Fibroblast of lung (primary cell): ENCODE measurements at regions not wholly inside any gene's neighbourhood (a gene's known extent, or its start where the extent isn't known, plus 50 kb on each side); places are given as distances from the start of the nearest gene placed in this dataset.
"Not testable (repeated sequence)": the region's sequence is repeated elsewhere in the genome, so short reads cannot be mapped to it uniquely, and the experiment has no call there.

Experiments
- DNase-seq, 2 donors: peaks; one replicate each; pipeline versions ENCODE4 v3.0.0 to v3.0.0-alpha.2; 2010; ENCODE audit warnings: low read depth in 2 of 2
- H2AFZ ChIP-seq: 2 replicates; pipeline ENCODE4 v1.5.1; 2012; ENCODE audit warnings: low read length, control low read depth, inconsistent platforms
- H3K27ac ChIP-seq: 2 replicates; pipeline ENCODE4 v1.5.1; 2011; ENCODE audit warnings: low read length, control low read depth; ENCODE audit not compliant: insufficient read depth
- H3K27me3 ChIP-seq: 2 replicates; pipeline ENCODE4 v1.5.1; 2011; ENCODE audit warnings: mild to moderate bottlenecking, low read length; ENCODE audit not compliant: control insufficient read depth, insufficient read depth
- H3K36me3 ChIP-seq: 2 replicates; pipeline ENCODE4 v1.5.1; 2011; ENCODE audit warnings: low read length; ENCODE audit not compliant: control insufficient read depth, insufficient read depth
- H3K4me1 ChIP-seq: 2 replicates; pipeline ENCODE4 v1.5.1; 2011; ENCODE audit warnings: low read length; ENCODE audit not compliant: control insufficient read depth, insufficient read depth; ENCODE audit errors: extremely low read depth
- H3K4me2 ChIP-seq: 2 replicates; pipeline ENCODE4 v1.5.1; 2011; ENCODE audit warnings: low read length, control low read depth; ENCODE audit not compliant: insufficient read depth; ENCODE audit errors: extremely low read depth
- H3K4me3 ChIP-seq, 4 experiments: fragments of 200-600 bp in 1 of 4; sonication (generic) in 1 of 4; replicated peaks in 1 of 4; 2 replicates each; pipeline ENCODE4 v1.5.1; 2011 to 2016; ENCODE audit warnings: low read length in 4 of 4, low read depth in 3 of 4, mild to moderate bottlenecking in 3 of 4, control low read depth in 2 of 4, inconsistent platforms in 1 of 4, mixed read lengths in 1 of 4; ENCODE audit not compliant: insufficient read depth in 1 of 4; ENCODE audit errors: control extremely low read depth in 1 of 4
- H3K79me2 ChIP-seq: 2 replicates; pipeline ENCODE4 v1.5.1; 2012; ENCODE audit warnings: mild to moderate bottlenecking, low read length, inconsistent platforms; ENCODE audit not compliant: control insufficient read depth, insufficient read depth
- H3K9ac ChIP-seq: 2 replicates; pipeline ENCODE4 v1.5.1; 2011; ENCODE audit warnings: mild to moderate bottlenecking, low read length, control low read depth; ENCODE audit not compliant: insufficient read depth
- H3K9me3 ChIP-seq: 2 replicates; pipeline ENCODE4 v1.5.1; 2012; ENCODE audit warnings: low read depth, low read length; ENCODE audit not compliant: control insufficient read depth, insufficient read depth
- H4K20me1 ChIP-seq: 2 replicates; pipeline ENCODE4 v1.5.1; 2011; ENCODE audit warnings: low read length; ENCODE audit not compliant: control insufficient read depth, insufficient read depth; ENCODE audit errors: extremely low read depth
- EZH2 ChIP-seq: IDR thresholded peaks from 2 replicates; pipeline ENCODE4 v1.5.1; 2012; ENCODE audit warnings: low read length, control low read depth, mild to moderate bottlenecking; ENCODE audit errors: missing control alignments
- TF ChIP-seq, protein P1 (sequence below), 2 donors: IDR thresholded peaks in 1 of 2; conservative IDR thresholded peaks in 1 of 2; 1 replicate in 1 of 2; 2 replicates in 1 of 2; pipeline ENCODE4 v1.5.1; 2011 to 2012; ENCODE audit warnings: low read length in 2 of 2, control low read depth in 1 of 2, inconsistent platforms in 1 of 2, low read depth in 1 of 2, mild to moderate bottlenecking in 1 of 2

DNA sequence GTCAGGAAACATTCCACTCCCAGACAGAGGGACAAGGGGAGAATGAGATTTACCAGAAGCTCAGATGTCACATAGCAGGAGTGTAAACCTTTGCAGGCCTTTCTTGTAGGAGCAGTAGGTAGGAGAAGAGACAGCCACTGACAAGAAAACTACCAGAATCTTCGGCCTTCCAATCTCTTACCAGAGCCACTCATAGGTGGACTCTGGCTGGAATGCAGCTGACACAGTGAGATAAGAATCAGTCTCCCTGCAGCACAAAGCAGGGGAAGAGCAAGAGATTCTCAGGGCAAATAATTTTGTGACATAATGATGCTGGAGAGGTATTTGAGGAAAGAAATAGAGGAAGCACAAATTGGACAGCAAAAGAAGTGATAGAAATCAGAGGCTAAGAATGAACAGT is 1534.5 kb downstream of the DPP10 start:
- H3K27me3 ChIP-seq, result no peaks in the 10 kb centered on the region
- no peak for TF ChIP-seq EZH2
- TF ChIP-seq, protein P1, sequence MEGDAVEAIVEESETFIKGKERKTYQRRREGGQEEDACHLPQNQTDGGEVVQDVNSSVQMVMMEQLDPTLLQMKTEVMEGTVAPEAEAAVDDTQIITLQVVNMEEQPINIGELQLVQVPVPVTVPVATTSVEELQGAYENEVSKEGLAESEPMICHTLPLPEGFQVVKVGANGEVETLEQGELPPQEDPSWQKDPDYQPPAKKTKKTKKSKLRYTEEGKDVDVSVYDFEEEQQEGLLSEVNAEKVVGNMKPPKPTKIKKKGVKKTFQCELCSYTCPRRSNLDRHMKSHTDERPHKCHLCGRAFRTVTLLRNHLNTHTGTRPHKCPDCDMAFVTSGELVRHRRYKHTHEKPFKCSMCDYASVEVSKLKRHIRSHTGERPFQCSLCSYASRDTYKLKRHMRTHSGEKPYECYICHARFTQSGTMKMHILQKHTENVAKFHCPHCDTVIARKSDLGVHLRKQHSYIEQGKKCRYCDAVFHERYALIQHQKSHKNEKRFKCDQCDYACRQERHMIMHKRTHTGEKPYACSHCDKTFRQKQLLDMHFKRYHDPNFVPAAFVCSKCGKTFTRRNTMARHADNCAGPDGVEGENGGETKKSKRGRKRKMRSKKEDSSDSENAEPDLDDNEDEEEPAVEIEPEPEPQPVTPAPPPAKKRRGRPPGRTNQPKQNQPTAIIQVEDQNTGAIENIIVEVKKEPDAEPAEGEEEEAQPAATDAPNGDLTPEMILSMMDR (conservative IDR thresholded peaks at IDR 0.05 in 1 of 2, IDR thresholded peaks at IDR 0.05 in 1 of 2; ENCODE audit: low read depth in 1 of 2, low read length in 2 of 2), result no peak
- H3K4me3 ChIP-seq, result no peak overlapping the region
- no peak for DNase-seq
- H3K36me3 ChIP-seq, result no peaks in the 10 kb centered on the region
- no peaks in the 10 kb centered on the region for H3K4me1 ChIP-seq
- H3K79me2 ChIP-seq, result no peaks in the 10 kb centered on the region
- H3K4me2 ChIP-seq, result no peak overlapping the region
- no peak overlapping the region for H3K9ac ChIP-seq
- no peaks in the 10 kb centered on the region for H3K9me3 ChIP-seq
- no peak overlapping the region for H3K27ac ChIP-seq
- H2AFZ ChIP-seq, result no peak overlapping the region
- no peaks in the 10 kb centered on the region for H4K20me1 ChIP-seq

DNA sequence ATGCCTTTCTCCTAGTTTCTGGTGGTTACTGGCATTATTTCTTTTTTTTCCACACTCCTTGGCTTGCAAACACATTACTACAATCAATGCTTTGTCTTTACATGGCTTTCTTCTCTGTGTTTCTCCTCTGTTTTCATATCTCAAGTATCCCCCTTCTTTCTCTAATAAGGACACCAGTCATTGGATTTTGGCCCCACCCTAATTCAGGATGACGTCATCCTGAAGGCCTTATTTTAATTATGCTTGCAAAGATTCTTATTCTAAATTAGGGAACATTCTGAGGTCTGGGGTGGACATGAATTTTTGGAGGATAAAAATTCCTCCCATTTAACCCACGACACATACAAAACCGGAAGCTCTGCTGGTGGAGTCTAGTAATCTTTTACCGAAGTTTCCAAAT is 1556.6 kb downstream of the DPP10 start:
- no peaks in the 10 kb centered on the region for H3K27me3 ChIP-seq
- H2AFZ ChIP-seq, result no peak overlapping the region
- DNase-seq, result no peak
- no peaks in the 10 kb centered on the region for H3K79me2 ChIP-seq
- H4K20me1 ChIP-seq, result no peaks in the 10 kb centered on the region
- H3K9ac ChIP-seq, result no peak overlapping the region
- TF ChIP-seq, protein P1 (conservative IDR thresholded peaks at IDR 0.05 in 1 of 2, IDR thresholded peaks at IDR 0.05 in 1 of 2; ENCODE audit: low read depth in 1 of 2, low read length in 2 of 2), result no peak
- no peak for TF ChIP-seq EZH2
- no peaks in the 10 kb centered on the region for H3K9me3 ChIP-seq
- H3K27ac ChIP-seq, result no peak overlapping the region
- no peaks in the 10 kb centered on the region for H3K4me1 ChIP-seq
- H3K36me3 ChIP-seq, result no peaks in the 10 kb centered on the region
- H3K4me2 ChIP-seq, result no peak overlapping the region
- no peak overlapping the region for H3K4me3 ChIP-seq

DNA sequence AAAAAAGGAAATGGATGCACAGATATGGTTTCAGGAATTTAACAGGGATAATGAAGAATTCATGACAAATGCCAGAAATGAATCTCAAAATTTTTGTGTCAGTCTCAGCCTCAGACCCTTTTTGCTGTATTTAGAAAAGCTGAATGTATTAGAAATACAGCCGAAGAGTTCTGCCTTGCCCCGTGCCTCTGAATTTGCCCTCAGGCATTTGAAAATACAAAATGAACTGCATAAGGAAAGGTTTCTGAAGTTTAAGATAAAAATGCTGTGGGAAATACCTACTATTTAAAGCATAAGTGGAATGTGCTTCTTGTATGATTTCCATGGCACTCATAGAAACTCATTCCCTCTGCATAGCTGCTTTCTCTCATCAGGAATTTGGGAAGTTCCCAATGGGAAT is 1580.6 kb downstream of the DPP10 start:
- no peak overlapping the region for H3K4me2 ChIP-seq
- H2AFZ ChIP-seq, result no peak overlapping the region
- no peaks in the 10 kb centered on the region for H3K4me1 ChIP-seq
- no peaks in the 10 kb centered on the region for H3K79me2 ChIP-seq
- H3K36me3 ChIP-seq, result no peaks in the 10 kb centered on the region
- no peak for DNase-seq
- TF ChIP-seq, protein P1 (conservative IDR thresholded peaks at IDR 0.05 in 1 of 2, IDR thresholded peaks at IDR 0.05 in 1 of 2; ENCODE audit: low read depth in 1 of 2, low read length in 2 of 2), result no peak
- no peak for TF ChIP-seq EZH2
- no peaks in the 10 kb centered on the region for H3K27me3 ChIP-seq
- H3K27ac ChIP-seq, result no peak overlapping the region
- H3K9ac ChIP-seq, result no peak overlapping the region
- no peaks in the 10 kb centered on the region for H4K20me1 ChIP-seq
- H3K4me3 ChIP-seq, result no peak overlapping the region
- no peaks in the 10 kb centered on the region for H3K9me3 ChIP-seq

DNA sequence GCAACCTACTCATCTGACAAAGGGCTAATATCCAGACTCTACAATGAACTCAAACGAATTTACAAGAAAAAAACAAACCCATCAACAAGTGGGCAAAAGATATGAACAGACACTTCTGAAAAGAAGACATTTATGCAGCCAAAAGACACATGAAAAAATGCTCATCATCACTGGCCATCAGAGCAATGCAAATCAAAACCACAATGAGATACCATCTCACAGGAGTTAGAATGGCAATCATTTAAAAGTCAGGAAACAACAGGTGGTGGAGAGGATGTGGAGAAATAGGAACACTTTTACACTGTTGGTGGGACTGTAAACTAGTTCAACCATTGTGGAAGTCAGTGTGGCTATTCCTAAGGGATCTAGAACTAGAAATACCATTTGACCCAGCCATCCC is 1596.3 kb downstream of the DPP10 start:
- not testable (repeated sequence) for H3K9me3 ChIP-seq, H3K36me3 ChIP-seq, H3K4me3 ChIP-seq, H3K9ac ChIP-seq, H3K27ac ChIP-seq, H3K4me2 ChIP-seq, H3K79me2 ChIP-seq, DNase-seq, H3K27me3 ChIP-seq, H4K20me1 ChIP-seq, H3K4me1 ChIP-seq, H2AFZ ChIP-seq
